SK-N-SH (cell line): ENCODE measurements at regions not wholly inside any gene's neighbourhood (a gene's known extent, or its start where the extent isn't known, plus 50 kb on each side); places are given as distances from the start of the nearest gene placed in this dataset.

ENCODE experiments used
- CTCF ChIA-PET: fragments of 300-600, 350-600 bp; formaldehyde crosslinking; extraction: SDS; loops from one replicate; lab custom pipeline; 2021; lab: Yijun Ruan, JAX
- POLR2A ChIA-PET: fragments of 350-600 bp; sonication (Branson Sonifier 250); formaldehyde crosslinking; extraction: SDS; loops from one replicate; lab custom pipeline; 2020; ENCODE audit warnings: antibody characterized with exemption, inconsistent platforms; lab: Yijun Ruan, JAX
- DNase-seq: peaks from one replicate; pipeline ENCODE4 v3.0.0; 2012
- H2AFZ ChIP-seq: fragments of 200-600 bp; sonication (generic); 2 replicates; pipeline ENCODE4 v1.8.1; 2016; ENCODE audit warnings: antibody characterized with exemption, mild to moderate bottlenecking, low read depth
- H3F3A ChIP-seq: fragments of 200-600 bp; sonication (generic); replicated peaks from 2 replicates; pipeline ENCODE3; 2016; ENCODE audit warnings: antibody characterized with exemption, mild to moderate bottlenecking; ENCODE audit not compliant: insufficient read depth
- H3K27ac ChIP-seq, 2 experiments: fragments of 200-500 bp in 1 of 2; fragments of 200-600 bp in 1 of 2; sonication (Bioruptor generic) in 1 of 2; sonication (generic), shearing (Covaris generic) in 1 of 2; 2 replicates each; pipeline versions ENCODE4 v1.5.1 to v1.6.1; 2014 to 2016; ENCODE audit warnings: low read depth in 2 of 2, inconsistent platforms in 1 of 2, low read length in 1 of 2, mild to moderate bottlenecking in 1 of 2, mixed read lengths in 1 of 2
- H3K27me3 ChIP-seq: fragments of 200-600 bp; sonication (generic), shearing (Covaris generic); 2 replicates; pipeline ENCODE4 v1.6.1; 2016; ENCODE audit warnings: mixed run types; ENCODE audit not compliant: insufficient read depth
- H3K36me3 ChIP-seq, 2 experiments: fragments of 200-500 bp in 1 of 2; fragments of 200-600 bp in 1 of 2; sonication (Bioruptor generic) in 1 of 2; sonication (generic) in 1 of 2; replicated peaks in 1 of 2; 2 replicates each; pipeline versions ENCODE3 to v1.5.1; 2014 to 2016; ENCODE audit warnings: low read length in 1 of 2, mild to moderate bottlenecking in 1 of 2; ENCODE audit not compliant: insufficient read depth in 2 of 2, control insufficient read depth in 1 of 2
- H3K4me1 ChIP-seq, 2 experiments: fragments of 200-500 bp in 1 of 2; fragments of 200-600 bp in 1 of 2; sonication (Bioruptor generic) in 1 of 2; sonication (generic), shearing (Covaris generic) in 1 of 2; 2 replicates each; pipeline versions ENCODE4 v1.5.1 to v1.6.1; 2014 to 2016; ENCODE audit warnings: low read depth in 1 of 2, low read length in 1 of 2, mixed run types in 1 of 2; ENCODE audit not compliant: insufficient read depth in 2 of 2, control insufficient read depth in 1 of 2
- H3K4me2 ChIP-seq: fragments of 200-600 bp; sonication (generic), shearing (Covaris generic); 2 replicates; pipeline ENCODE4 v1.6.1; 2017; ENCODE audit warnings: mixed run types
- H3K4me3 ChIP-seq, 2 experiments: fragments of 200-500 bp in 1 of 2; fragments of 200-600 bp in 1 of 2; sonication (Bioruptor generic) in 1 of 2; sonication (generic), shearing (Covaris generic) in 1 of 2; 2 replicates each; pipeline versions ENCODE4 v1.5.1 to v1.8.1; 2014 to 2016; ENCODE audit warnings: low read depth in 2 of 2, inconsistent platforms in 1 of 2, low read length in 1 of 2, mild to moderate bottlenecking in 1 of 2, mixed read lengths in 1 of 2, moderate library complexity in 1 of 2
- H3K79me2 ChIP-seq: fragments of 200-600 bp; sonication (generic); 2 replicates; pipeline ENCODE4 v1.8.1; 2017; ENCODE audit warnings: mild to moderate bottlenecking; ENCODE audit not compliant: insufficient read depth
- H3K9ac ChIP-seq: fragments of 200-600 bp; sonication (generic); 2 replicates; pipeline ENCODE4 v1.6.1; 2017; ENCODE audit warnings: mixed run types
- H3K9me2 ChIP-seq: fragments of 200-600 bp; sonication (generic); 2 replicates; pipeline ENCODE4 v1.6.1; 2017; ENCODE audit warnings: mixed run types
- H3K9me3 ChIP-seq: fragments of 200-600 bp; sonication (generic); 2 replicates; pipeline ENCODE4 v1.6.1; 2017; ENCODE audit warnings: mixed run types, mild to moderate bottlenecking, moderate library complexity
- H4K20me1 ChIP-seq: fragments of 200-600 bp; sonication (generic); 2 replicates; pipeline ENCODE4 v1.6.1; 2017; ENCODE audit warnings: mild to moderate bottlenecking, mixed run types; ENCODE audit not compliant: insufficient read depth
- EZH2phosphoT487 ChIP-seq: fragments of 200-600 bp; sonication (generic); IDR thresholded peaks from 2 replicates; pipeline ENCODE4 v1.6.1; 2017; ENCODE audit warnings: low read depth, mixed run types, mild to moderate bottlenecking, antibody characterized with exemption, moderate library complexity, borderline replicate concordance
- FOXM1 ChIP-seq: IDR thresholded peaks from 2 replicates; pipeline ENCODE4 v1.4.0; 2012; ENCODE audit warnings: low read depth, mild to moderate bottlenecking
- GATA2 ChIP-seq: sonication (generic); formaldehyde crosslinking; IDR thresholded peaks from 2 replicates; pipeline ENCODE4 v1.5.0; 2020; ENCODE audit warnings: mild to moderate bottlenecking, missing genetic modification reagents
- MEF2A ChIP-seq: IDR thresholded peaks from 2 replicates; pipeline ENCODE4 v1.4.0; 2012; ENCODE audit warnings: low read depth, borderline replicate concordance
- NFIC ChIP-seq: IDR thresholded peaks from 2 replicates; pipeline ENCODE4 v1.4.0; 2012; ENCODE audit warnings: borderline replicate concordance
- POLR2AphosphoS5 ChIP-seq: IDR thresholded peaks from 2 replicates; pipeline ENCODE4 v1.6.1; 2012; ENCODE audit warnings: low read depth, low read length
- RAD21 ChIP-seq: IDR thresholded peaks from 2 replicates; pipeline ENCODE4 v1.6.1; 2012; ENCODE audit warnings: mild to moderate bottlenecking, low read length
- RXRA ChIP-seq: IDR thresholded peaks from 2 replicates; pipeline ENCODE4 v1.4.0; 2012; ENCODE audit warnings: low read depth, mild to moderate bottlenecking, borderline replicate concordance
- SIN3A ChIP-seq: IDR thresholded peaks from 2 replicates; pipeline ENCODE4 v1.6.1; 2012; ENCODE audit warnings: low read depth, mild to moderate bottlenecking, low read length, moderate library complexity, borderline replicate concordance
- SMC3 ChIP-seq: IDR thresholded peaks from 2 replicates; pipeline ENCODE4 v1.6.1; 2012; ENCODE audit warnings: low read depth, low read length, improper control_type of control experiment
- TCF12 ChIP-seq: IDR thresholded peaks from 2 replicates; pipeline ENCODE4 v1.4.0; 2012
- USF2 ChIP-seq: fragments of 150-350 bp; IDR thresholded peaks from 2 replicates; pipeline ENCODE4 v1.6.1; 2017; ENCODE audit warnings: antibody characterized with exemption, low read length, low read depth, borderline replicate concordance
- WGBS: methylation state at CpG from one replicate; pipeline ENCODE4 v1.1.6; 2017; ENCODE audit warnings: low lambda C conversion rate; 5-methylcytosine and 5-hydroxymethylcytosine counted together
- TF ChIP-seq, protein P1 (sequence below): IDR thresholded peaks from 2 replicates; pipeline ENCODE4 v1.6.1; 2012; ENCODE audit warnings: mild to moderate bottlenecking, low read depth, low read length, moderate library complexity
- TF ChIP-seq, protein P2 (sequence below): fragments of 200-600 bp; sonication (generic); IDR thresholded peaks from 2 replicates; pipeline ENCODE4 v1.6.1; 2017; ENCODE audit warnings: antibody characterized with exemption, mild to moderate bottlenecking, moderate library complexity
- TF ChIP-seq, protein P3 (sequence below): IDR thresholded peaks from 2 replicates; pipeline ENCODE4 v1.4.0; 2012; ENCODE audit warnings: low read depth

DNA sequence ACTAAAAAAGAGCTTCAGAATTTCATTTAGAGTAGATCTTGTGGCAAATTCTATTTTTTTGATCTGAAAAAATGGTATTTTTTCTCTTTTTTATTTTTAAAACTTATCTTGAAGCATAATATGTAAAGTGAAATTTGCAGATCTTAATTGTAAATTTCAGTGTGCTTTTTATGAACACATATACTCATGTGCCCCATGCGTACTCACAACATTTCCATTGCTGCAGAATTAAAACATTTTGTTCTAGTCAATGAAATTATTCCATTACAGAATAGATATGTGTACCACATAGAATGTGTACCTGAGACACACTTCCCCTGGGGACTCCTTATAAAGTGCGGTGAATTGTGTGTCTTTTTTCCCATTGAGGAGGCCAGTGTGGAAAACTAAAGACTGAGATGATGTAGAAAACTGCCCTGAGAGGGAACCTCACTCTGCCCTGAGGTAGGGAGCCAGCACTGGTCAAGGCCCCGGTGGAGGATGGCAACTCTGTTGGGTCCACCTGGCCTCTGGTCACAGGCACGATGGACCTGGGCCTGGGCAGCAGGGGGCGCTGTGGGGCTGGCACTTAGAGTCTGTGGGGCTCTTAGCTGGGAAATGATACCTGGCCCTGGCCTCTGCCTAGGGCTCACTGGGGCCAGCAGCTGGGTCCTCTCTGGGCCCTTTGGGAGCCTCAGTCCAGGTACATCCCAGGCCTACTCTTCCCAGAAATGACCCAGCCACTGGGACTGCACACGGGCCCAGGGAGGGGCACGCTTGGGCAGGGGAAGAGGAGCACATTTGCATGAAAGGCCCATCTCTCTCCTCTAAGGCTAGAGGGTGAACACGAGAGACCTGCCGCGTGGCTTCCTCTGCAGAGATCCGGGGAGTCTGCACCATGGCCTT is 77.9 kb upstream of the TOP3B start:
- Histone ChIP-seq H3K27me3 (peaks cover 23% of the 10 kb centered on the region; the same call in 1 of the 2 replicates), H3K36me3 (no peaks in the 10 kb centered on the region), H3K27ac (no peak overlapping the region), H3F3A (no peaks in the 10 kb centered on the region), H3K9ac (no peak overlapping the region), H2AFZ (no peak overlapping the region), H3K79me2 (no peaks in the 10 kb centered on the region; the same call in 1 of the 2 replicates), H3K4me3 (peak overlapping the region in 1 of 2 experiments; percentile 29; a peak in 1 of 4 replicates), H4K20me1 (no peaks in the 10 kb centered on the region), H3K4me2 (no peak overlapping the region), H3K4me1 (no peaks in the 10 kb centered on the region), H3K9me2 (no peaks in the 10 kb centered on the region), H3K9me3 (no peaks in the 10 kb centered on the region)
- 22% methylated on average over 6 of the region's 11 CpGs for WGBS
- CTCF ChIA-PET: interaction anchor here (0.6 to 5.2 kb wide), 20 partner anchors 10 to 283 kb away, joined by 3 to 32 read pairs (median 4); no protein-coding TSS in a partner anchor
- POLR2A ChIA-PET: no interaction called here
- peak; percentile 71 for DNase-seq
- TF ChIP-seq EZH2phosphoT487 (no peak), POLR2AphosphoS5 (no peak), RXRA (no peak), SMC3 (peak; percentile 31; the same call in 1 of the 2 replicates), SIN3A (no peak), FOXM1 (no peak), RAD21 (peak; percentile 57), MEF2A (no peak), GATA2 (CRISPR knock-in tag) (no peak), NFIC (no peak), USF2 (no peak), TCF12 (no peak)
- TF ChIP-seq, protein P1, sequence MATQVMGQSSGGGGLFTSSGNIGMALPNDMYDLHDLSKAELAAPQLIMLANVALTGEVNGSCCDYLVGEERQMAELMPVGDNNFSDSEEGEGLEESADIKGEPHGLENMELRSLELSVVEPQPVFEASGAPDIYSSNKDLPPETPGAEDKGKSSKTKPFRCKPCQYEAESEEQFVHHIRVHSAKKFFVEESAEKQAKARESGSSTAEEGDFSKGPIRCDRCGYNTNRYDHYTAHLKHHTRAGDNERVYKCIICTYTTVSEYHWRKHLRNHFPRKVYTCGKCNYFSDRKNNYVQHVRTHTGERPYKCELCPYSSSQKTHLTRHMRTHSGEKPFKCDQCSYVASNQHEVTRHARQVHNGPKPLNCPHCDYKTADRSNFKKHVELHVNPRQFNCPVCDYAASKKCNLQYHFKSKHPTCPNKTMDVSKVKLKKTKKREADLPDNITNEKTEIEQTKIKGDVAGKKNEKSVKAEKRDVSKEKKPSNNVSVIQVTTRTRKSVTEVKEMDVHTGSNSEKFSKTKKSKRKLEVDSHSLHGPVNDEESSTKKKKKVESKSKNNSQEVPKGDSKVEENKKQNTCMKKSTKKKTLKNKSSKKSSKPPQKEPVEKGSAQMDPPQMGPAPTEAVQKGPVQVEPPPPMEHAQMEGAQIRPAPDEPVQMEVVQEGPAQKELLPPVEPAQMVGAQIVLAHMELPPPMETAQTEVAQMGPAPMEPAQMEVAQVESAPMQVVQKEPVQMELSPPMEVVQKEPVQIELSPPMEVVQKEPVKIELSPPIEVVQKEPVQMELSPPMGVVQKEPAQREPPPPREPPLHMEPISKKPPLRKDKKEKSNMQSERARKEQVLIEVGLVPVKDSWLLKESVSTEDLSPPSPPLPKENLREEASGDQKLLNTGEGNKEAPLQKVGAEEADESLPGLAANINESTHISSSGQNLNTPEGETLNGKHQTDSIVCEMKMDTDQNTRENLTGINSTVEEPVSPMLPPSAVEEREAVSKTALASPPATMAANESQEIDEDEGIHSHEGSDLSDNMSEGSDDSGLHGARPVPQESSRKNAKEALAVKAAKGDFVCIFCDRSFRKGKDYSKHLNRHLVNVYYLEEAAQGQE: no peak
- TF ChIP-seq, protein P2, sequence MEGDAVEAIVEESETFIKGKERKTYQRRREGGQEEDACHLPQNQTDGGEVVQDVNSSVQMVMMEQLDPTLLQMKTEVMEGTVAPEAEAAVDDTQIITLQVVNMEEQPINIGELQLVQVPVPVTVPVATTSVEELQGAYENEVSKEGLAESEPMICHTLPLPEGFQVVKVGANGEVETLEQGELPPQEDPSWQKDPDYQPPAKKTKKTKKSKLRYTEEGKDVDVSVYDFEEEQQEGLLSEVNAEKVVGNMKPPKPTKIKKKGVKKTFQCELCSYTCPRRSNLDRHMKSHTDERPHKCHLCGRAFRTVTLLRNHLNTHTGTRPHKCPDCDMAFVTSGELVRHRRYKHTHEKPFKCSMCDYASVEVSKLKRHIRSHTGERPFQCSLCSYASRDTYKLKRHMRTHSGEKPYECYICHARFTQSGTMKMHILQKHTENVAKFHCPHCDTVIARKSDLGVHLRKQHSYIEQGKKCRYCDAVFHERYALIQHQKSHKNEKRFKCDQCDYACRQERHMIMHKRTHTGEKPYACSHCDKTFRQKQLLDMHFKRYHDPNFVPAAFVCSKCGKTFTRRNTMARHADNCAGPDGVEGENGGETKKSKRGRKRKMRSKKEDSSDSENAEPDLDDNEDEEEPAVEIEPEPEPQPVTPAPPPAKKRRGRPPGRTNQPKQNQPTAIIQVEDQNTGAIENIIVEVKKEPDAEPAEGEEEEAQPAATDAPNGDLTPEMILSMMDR: peak; percentile 72
- TF ChIP-seq, protein P3, sequence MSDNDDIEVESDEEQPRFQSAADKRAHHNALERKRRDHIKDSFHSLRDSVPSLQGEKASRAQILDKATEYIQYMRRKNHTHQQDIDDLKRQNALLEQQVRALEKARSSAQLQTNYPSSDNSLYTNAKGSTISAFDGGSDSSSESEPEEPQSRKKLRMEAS: no peak
